Fibroblast of lung (primary cell): ENCODE measurements at regions not wholly inside any gene's neighbourhood (a gene's known extent, or its start where the extent isn't known, plus 50 kb on each side); places are given as distances from the start of the nearest gene placed in this dataset.

ENCODE experiments used
- CTCF ChIP-seq, 2 donors: IDR thresholded peaks in 1 of 2; conservative IDR thresholded peaks in 1 of 2; 1 replicate in 1 of 2; 2 replicates in 1 of 2; pipeline ENCODE4 v1.5.1; 2011 to 2012; ENCODE audit warnings: low read length in 2 of 2, control low read depth in 1 of 2, inconsistent platforms in 1 of 2, low read depth in 1 of 2, mild to moderate bottlenecking in 1 of 2
- EZH2 ChIP-seq: IDR thresholded peaks from 2 replicates; pipeline ENCODE4 v1.5.1; 2012; ENCODE audit warnings: low read length, control low read depth, mild to moderate bottlenecking; ENCODE audit errors: missing control alignments

- TF ChIP-seq EZH2 (no peak), CTCF (conservative IDR thresholded peaks at IDR 0.05 in 1 of 2, IDR thresholded peaks at IDR 0.05 in 1 of 2; ENCODE audit: low read depth in 1 of 2, low read length in 2 of 2) (no peak)
These were observed 266.1 kb downstream of the MIAT start for GRCh38 chr22:26923531-26923930.
